Upper lobe of right lung (tissue), 1 donor: ENCODE measurements at regions not wholly inside any gene's neighbourhood (a gene's known extent, or its start where the extent isn't known, plus 50 kb on each side); places are given as distances from the start of the nearest gene placed in this dataset.
"Not testable (repeated sequence)": the region's sequence is repeated elsewhere in the genome, so short reads cannot be mapped to it uniquely, and the experiment has no call there.

Experiments
- ATAC-seq: fragments of 200-7000 bp; cut with Tn5 transposase; one replicate; pipeline ENCODE4 v1.9.1; 2020; ENCODE audit warnings: mild to moderate bottlenecking, moderate library complexity
- DNase-seq: peaks from one replicate; pipeline ENCODE4 v3.0.0-alpha.2; 2020
- H3K27ac ChIP-seq: fragments of 200-600 bp; one replicate; pipeline ENCODE4 v1.8.0; 2022
- H3K27me3 ChIP-seq: fragments of 200-600 bp; one replicate; pipeline ENCODE4 v1.8.0; 2022; ENCODE audit warnings: mild to moderate bottlenecking
- H3K36me3 ChIP-seq: fragments of 200-600 bp; one replicate; pipeline ENCODE4 v1.8.0; 2022
- H3K4me1 ChIP-seq: fragments of 200-600 bp; one replicate; pipeline ENCODE4 v1.8.0; 2022
- H3K4me3 ChIP-seq: fragments of 200-600 bp; one replicate; pipeline ENCODE4 v1.8.0; 2022; ENCODE audit warnings: mild to moderate bottlenecking
- H3K9me3 ChIP-seq: fragments of 200-600 bp; one replicate; pipeline ENCODE4 v1.8.0; 2022
- CTCF ChIP-seq: fragments of 200-600 bp; IDR thresholded peaks from one replicate; pipeline ENCODE4 v1.8.0; 2022; ENCODE audit warnings: antibody characterized with exemption
- intact Hi-C: fragments of 100-400 bp; cut with DNase I; formaldehyde crosslinking; loops from one replicate; pipeline ENCODE4 v1.11.0; 2022
- donor health status: DM: no; HTN: yes; CAD: no; lungs with severe emphysema.

- intact Hi-C loops, result no loop called here
- no peak for TF ChIP-seq CTCF
- Histone ChIP-seq H3K9me3 (no peaks in the 10 kb centered on the region), H3K4me1 (no peaks in the 10 kb centered on the region), H3K27ac (no peak overlapping the region), H3K4me3 (no peak overlapping the region), H3K36me3 (no peaks in the 10 kb centered on the region), H3K27me3 (no peaks in the 10 kb centered on the region)
- ATAC-seq, result no peak
- DNase-seq, result no peak
These were observed 53.3 kb downstream of the OLFML3 start for GRCh38 chr1:114032271-114033215.

- DNase-seq, result no peak
- Histone ChIP-seq H3K27ac (no peak overlapping the region), H3K4me3 (no peak overlapping the region), H3K36me3 (no peaks in the 10 kb centered on the region), H3K27me3 (no peaks in the 10 kb centered on the region), H3K4me1 (no peaks in the 10 kb centered on the region), H3K9me3 (no peaks in the 10 kb centered on the region)
- peak; percentile 36 for ATAC-seq
- intact Hi-C loops, result no loop called here
- peak; percentile 54 for TF ChIP-seq CTCF
These were observed 54.0 kb downstream of the OLFML3 start for GRCh38 chr1:114033216-114033706.

- H3K4me1 ChIP-seq, result no peaks in the 10 kb centered on the region
- intact Hi-C loops, result no loop called here
- no peaks in the 10 kb centered on the region for H3K27me3 ChIP-seq
- no peak for TF ChIP-seq CTCF
- no peak overlapping the region for H3K27ac ChIP-seq
- DNase-seq (no peak), ATAC-seq (no peak)
- no peaks in the 10 kb centered on the region for H3K36me3 ChIP-seq
- no peaks in the 10 kb centered on the region for H3K9me3 ChIP-seq
- H3K4me3 ChIP-seq, result no peak overlapping the region
These were observed 54.7 kb downstream of the OLFML3 start for GRCh38 chr1:114033961-114034360.

- Histone ChIP-seq H3K36me3 (no peaks in the 10 kb centered on the region), H3K9me3 (no peaks in the 10 kb centered on the region), H3K4me3 (no peak overlapping the region), H3K27me3 (no peaks in the 10 kb centered on the region), H3K27ac (no peak overlapping the region), H3K4me1 (no peaks in the 10 kb centered on the region)
- no peak for ATAC-seq
- no peak for TF ChIP-seq CTCF
- no peak for DNase-seq
- intact Hi-C loops, result no loop called here
These were observed 55.5 kb downstream of the OLFML3 start for GRCh38 chr1:114034567-114035303.

- Histone ChIP-seq H3K36me3 (no peaks in the 10 kb centered on the region), H3K27ac (no peak overlapping the region), H3K4me1 (peaks cover 3% of the 10 kb centered on the region), H3K9me3 (no peaks in the 10 kb centered on the region), H3K4me3 (no peak overlapping the region), H3K27me3 (no peaks in the 10 kb centered on the region)
- intact Hi-C loops, result no loop called here
- TF ChIP-seq CTCF, result no peak
- ATAC-seq, result no peak
- DNase-seq, result no peak
These were observed 56.0 kb downstream of the OLFML3 start for GRCh38 chr1:114035304-114035700.

- H3K9me3 ChIP-seq, intact Hi-C loops, H3K36me3 ChIP-seq, H3K4me1 ChIP-seq, H3K4me3 ChIP-seq, ATAC-seq, H3K27ac ChIP-seq, DNase-seq, H3K27me3 ChIP-seq: not testable (repeated sequence)
These were observed 57.8 kb downstream of the OLFML3 start for GRCh38 chr1:114036841-114037630.
